OCI-LY3 (cell line): ENCODE measurements at regions not wholly inside any gene's neighbourhood (a gene's known extent, or its start where the extent isn't known, plus 50 kb on each side); places are given as distances from the start of the nearest gene placed in this dataset.

ENCODE experiments used
- EZH2phosphoT487 ChIP-seq: fragments of 200-600 bp; shearing (Covaris generic); IDR thresholded peaks from 2 replicates; pipeline ENCODE4 v1.6.1; 2018; ENCODE audit warnings: antibody characterized with exemption, mixed run types, low read depth
- TF ChIP-seq, protein P1 (sequence below): fragments of 200-600, 300-600 bp; sonication (generic); IDR thresholded peaks from 2 replicates; pipeline ENCODE4 v1.5.1; 2014; ENCODE audit warnings: antibody characterized with exemption, low read length, low read depth

DNA sequence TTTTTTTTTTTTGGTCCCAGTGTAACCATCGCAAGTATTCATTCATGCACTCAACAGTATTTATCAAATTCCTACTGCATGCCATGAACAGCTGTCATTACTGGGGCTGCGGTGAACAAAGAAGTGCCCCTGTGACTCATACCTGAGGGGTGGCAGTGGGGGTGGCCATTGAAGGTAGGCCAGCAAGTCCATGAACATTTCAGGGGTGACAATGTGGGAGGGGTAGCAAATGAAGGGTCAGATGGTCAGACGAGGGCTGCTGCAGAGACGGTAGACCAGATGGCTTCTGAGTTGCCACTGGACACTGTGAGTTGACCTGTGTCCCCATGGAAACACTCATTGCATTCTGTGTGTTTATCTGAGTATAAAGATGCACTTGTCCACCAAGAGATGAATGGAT lies 92.5 kb upstream of the PITRM1 start:
- TF ChIP-seq, protein P1, sequence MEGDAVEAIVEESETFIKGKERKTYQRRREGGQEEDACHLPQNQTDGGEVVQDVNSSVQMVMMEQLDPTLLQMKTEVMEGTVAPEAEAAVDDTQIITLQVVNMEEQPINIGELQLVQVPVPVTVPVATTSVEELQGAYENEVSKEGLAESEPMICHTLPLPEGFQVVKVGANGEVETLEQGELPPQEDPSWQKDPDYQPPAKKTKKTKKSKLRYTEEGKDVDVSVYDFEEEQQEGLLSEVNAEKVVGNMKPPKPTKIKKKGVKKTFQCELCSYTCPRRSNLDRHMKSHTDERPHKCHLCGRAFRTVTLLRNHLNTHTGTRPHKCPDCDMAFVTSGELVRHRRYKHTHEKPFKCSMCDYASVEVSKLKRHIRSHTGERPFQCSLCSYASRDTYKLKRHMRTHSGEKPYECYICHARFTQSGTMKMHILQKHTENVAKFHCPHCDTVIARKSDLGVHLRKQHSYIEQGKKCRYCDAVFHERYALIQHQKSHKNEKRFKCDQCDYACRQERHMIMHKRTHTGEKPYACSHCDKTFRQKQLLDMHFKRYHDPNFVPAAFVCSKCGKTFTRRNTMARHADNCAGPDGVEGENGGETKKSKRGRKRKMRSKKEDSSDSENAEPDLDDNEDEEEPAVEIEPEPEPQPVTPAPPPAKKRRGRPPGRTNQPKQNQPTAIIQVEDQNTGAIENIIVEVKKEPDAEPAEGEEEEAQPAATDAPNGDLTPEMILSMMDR: no peak
- TF ChIP-seq EZH2phosphoT487: no peak
